SK-N-MC (cell line): ENCODE measurements at regions not wholly inside any gene's neighbourhood (a gene's known extent, or its start where the extent isn't known, plus 50 kb on each side); places are given as distances from the start of the nearest gene placed in this dataset.

Experiments used
- EZH2 ChIP-seq: fragments of 200-600 bp; sonication (generic); IDR thresholded peaks from one replicate; pipeline ENCODE4 v1.6.1; 2017; ENCODE audit warnings: antibody characterized with exemption
- FOXP2 ChIP-seq: optimal IDR thresholded peaks from 2 replicates; pipeline ENCODE3; 2011; ENCODE audit warnings: mild to moderate bottlenecking, moderate library complexity; ENCODE audit not compliant: insufficient read depth; ENCODE audit errors: extremely low read length, control extremely low read depth
- POLR2AphosphoS5 ChIP-seq: IDR thresholded peaks from 2 replicates; pipeline ENCODE4 v1.6.1; 2012; ENCODE audit warnings: mild to moderate bottlenecking, low read depth, low read length, borderline replicate concordance

- TF ChIP-seq POLR2AphosphoS5 (no peak), EZH2 (no peak), FOXP2 (no peak)
These were observed 169.2 kb upstream of the MYL2 start for GRCh38 chr12:111089616-111090015.
